ENCODE measurements at regions not wholly inside any gene's neighbourhood (a gene's known extent, or its start where the extent isn't known, plus 50 kb on each side); places are given as distances from the start of the nearest gene placed in this dataset.

- TF ChIP-seq EZH2 (IDR thresholded peaks at IDR 0.05; ENCODE audit: insufficient read depth, poor library complexity, severe bottlenecking) (no peak), EZH2phosphoT487 (IDR thresholded peaks at IDR 0.05; ENCODE audit: insufficient read depth, low read depth) (no peak)
These were observed 373.3 kb upstream of the GALNT5 start for GRCh38 chr2:156884216-156884615.
